HEK293 (cell line): ENCODE measurements at regions not wholly inside any gene's neighbourhood (a gene's known extent, or its start where the extent isn't known, plus 50 kb on each side); places are given as distances from the start of the nearest gene placed in this dataset.

ENCODE experiments used
- CTCF ChIA-PET: fragments of 350-600 bp; formaldehyde crosslinking; extraction: SDS; loops from one replicate; lab custom pipeline; 2021; ENCODE audit warnings: antibody characterized with exemption; lab: Yijun Ruan, JAX
- POLR2A ChIA-PET: fragments of 300-600 bp; formaldehyde crosslinking; extraction: SDS; loops from one replicate; lab custom pipeline; 2020; ENCODE audit warnings: antibody characterized with exemption, inconsistent platforms; lab: Yijun Ruan, JAX
- H3K27ac ChIP-seq: fragments of 200-500 bp; sonication (Bioruptor generic); 2 replicates; pipeline ENCODE4 v1.5.1; 2014; ENCODE audit warnings: low read depth, low read length, control low read depth, inconsistent platforms; ENCODE audit errors: extremely low read depth
- H3K36me3 ChIP-seq, 2 experiments: fragments of 200-500 bp in 1 of 2; sonication (Bioruptor generic) in 1 of 2; 1 replicate in 1 of 2; 2 replicates in 1 of 2; pipeline ENCODE4 v1.5.1; 2014 to 2017; ENCODE audit warnings: inconsistent platforms in 2 of 2, low read length in 2 of 2; ENCODE audit not compliant: control insufficient read depth in 2 of 2, insufficient read depth in 1 of 2
- H3K4me1 ChIP-seq: fragments of 200-500 bp; sonication (Bioruptor generic); 2 replicates; pipeline ENCODE4 v1.5.1; 2014; ENCODE audit warnings: mild to moderate bottlenecking, low read length, inconsistent platforms; ENCODE audit not compliant: control insufficient read depth, insufficient read depth
- H3K4me3 ChIP-seq: 2 replicates; pipeline ENCODE4 v1.5.1; 2011; ENCODE audit warnings: low read depth, mild to moderate bottlenecking, control low read depth, low read length, moderate library complexity
- H3K9me3 ChIP-seq: fragments of 200-500 bp; sonication (Bioruptor generic); 2 replicates; pipeline ENCODE4 v1.5.1; 2014; ENCODE audit warnings: low read depth, low read length, inconsistent platforms; ENCODE audit not compliant: control insufficient read depth, insufficient read depth
- GLIS1 ChIP-seq: fragments of 450-650 bp; formaldehyde crosslinking; IDR thresholded peaks from 2 replicates; pipeline ENCODE4 v1.5.1; 2016; ENCODE audit warnings: missing biosample characterization, missing genetic modification characterization
- KLF1 ChIP-seq: fragments of 450-650 bp; formaldehyde crosslinking; IDR thresholded peaks from 2 replicates; pipeline ENCODE4 v1.5.1; 2016; ENCODE audit warnings: missing biosample characterization, missing genetic modification characterization
- WT1 ChIP-seq: fragments of 450-650 bp; formaldehyde crosslinking; IDR thresholded peaks from 2 replicates; pipeline ENCODE4 v1.5.1; 2016; ENCODE audit warnings: missing biosample characterization, missing genetic modification characterization
- ZBTB10 ChIP-seq: fragments of 450-650 bp; formaldehyde crosslinking; IDR thresholded peaks from 2 replicates; pipeline ENCODE4 v1.5.1; 2016; ENCODE audit warnings: missing biosample characterization, missing genetic modification characterization
- ZBTB44 ChIP-seq: fragments of 450-650 bp; IDR thresholded peaks from 2 replicates; pipeline ENCODE4 v1.5.1; 2018; ENCODE audit warnings: missing biosample characterization, mild to moderate bottlenecking, missing genetic modification characterization
- ZBTB49 ChIP-seq: fragments of 450-650 bp; formaldehyde crosslinking; IDR thresholded peaks from 2 replicates; pipeline ENCODE4 v1.5.1; 2016; ENCODE audit warnings: missing biosample characterization, missing genetic modification characterization, low read depth
- ZNF140 ChIP-seq: fragments of 450-650 bp; formaldehyde crosslinking; IDR thresholded peaks from 2 replicates; pipeline ENCODE4 v1.5.1; 2016; ENCODE audit warnings: missing biosample characterization, missing genetic modification characterization
- ZNF157 ChIP-seq: fragments of 450-650 bp; formaldehyde crosslinking; IDR thresholded peaks from 2 replicates; pipeline ENCODE4 v1.5.1; 2016; ENCODE audit warnings: missing biosample characterization, missing genetic modification characterization
- ZNF16 ChIP-seq: fragments of 450-650 bp; formaldehyde crosslinking; IDR thresholded peaks from 2 replicates; pipeline ENCODE4 v1.5.1; 2016; ENCODE audit warnings: low read depth, missing biosample characterization, missing genetic modification characterization
- ZNF174 ChIP-seq: fragments of 450-650 bp; formaldehyde crosslinking; IDR thresholded peaks from 2 replicates; pipeline ENCODE4 v1.5.0; 2017; ENCODE audit warnings: missing biosample characterization, mild to moderate bottlenecking, missing genetic modification characterization
- ZNF221 ChIP-seq: fragments of 450-650 bp; formaldehyde crosslinking; IDR thresholded peaks from 2 replicates; pipeline ENCODE4 v1.5.1; 2017; ENCODE audit warnings: missing biosample characterization, missing genetic modification characterization, borderline replicate concordance
- ZNF239 ChIP-seq: fragments of 450-650 bp; formaldehyde crosslinking; IDR thresholded peaks from 2 replicates; pipeline ENCODE4 v1.5.1; 2016; ENCODE audit warnings: missing biosample characterization, missing genetic modification characterization
- ZNF248 ChIP-seq: fragments of 450-650 bp; formaldehyde crosslinking; IDR thresholded peaks from 2 replicates; pipeline ENCODE4 v1.5.1; 2017; ENCODE audit warnings: missing biosample characterization, missing genetic modification characterization
- ZNF324 ChIP-seq: fragments of 450-650 bp; formaldehyde crosslinking; IDR thresholded peaks from 2 replicates; pipeline ENCODE4 v1.5.1; 2016; ENCODE audit warnings: missing biosample characterization, missing genetic modification characterization
- ZNF341 ChIP-seq: fragments of 450-650 bp; formaldehyde crosslinking; IDR thresholded peaks from 2 replicates; pipeline ENCODE4; 2016; ENCODE audit warnings: low read depth, missing biosample characterization, missing genetic modification characterization
- ZNF362 ChIP-seq: fragments of 450-650 bp; formaldehyde crosslinking; IDR thresholded peaks from 2 replicates; pipeline ENCODE4 v1.5.1; 2016; ENCODE audit warnings: missing biosample characterization, missing genetic modification characterization
- ZNF426 ChIP-seq: fragments of 450-650 bp; formaldehyde crosslinking; IDR thresholded peaks from 2 replicates; pipeline ENCODE4 v1.5.1; 2017; ENCODE audit warnings: missing biosample characterization, missing genetic modification characterization, mild to moderate bottlenecking, inconsistent platforms, moderate library complexity
- ZNF501 ChIP-seq: fragments of 450-650 bp; formaldehyde crosslinking; IDR thresholded peaks from 2 replicates; pipeline ENCODE4 v1.5.1; 2016; ENCODE audit warnings: missing biosample characterization, missing genetic modification characterization
- ZNF549 ChIP-seq: fragments of 450-650 bp; IDR thresholded peaks from 2 replicates; pipeline ENCODE4 v1.5.1; 2018; ENCODE audit warnings: missing biosample characterization, missing genetic modification characterization, mild to moderate bottlenecking, inconsistent platforms, moderate library complexity
- ZNF571 ChIP-seq: fragments of 450-650 bp; formaldehyde crosslinking; IDR thresholded peaks from 2 replicates; pipeline ENCODE4 v1.5.0; 2017; ENCODE audit warnings: missing biosample characterization, missing genetic modification characterization
- ZNF596 ChIP-seq: fragments of 450-650 bp; IDR thresholded peaks from 2 replicates; pipeline ENCODE4 v1.5.0; 2018; ENCODE audit warnings: missing biosample characterization, mild to moderate bottlenecking, missing genetic modification characterization, moderate library complexity
- ZNF624 ChIP-seq: fragments of 450-650 bp; formaldehyde crosslinking; IDR thresholded peaks from 2 replicates; pipeline ENCODE4 v1.5.1; 2017; ENCODE audit warnings: missing biosample characterization, missing genetic modification characterization
- ZNF660 ChIP-seq: fragments of 450-650 bp; IDR thresholded peaks from 2 replicates; pipeline ENCODE4 v1.5.1; 2018; ENCODE audit warnings: missing biosample characterization, mild to moderate bottlenecking, missing genetic modification characterization
- ZNF776 ChIP-seq: fragments of 450-650 bp; formaldehyde crosslinking; IDR thresholded peaks from 2 replicates; pipeline ENCODE4 v1.5.0; 2017; ENCODE audit warnings: missing biosample characterization, missing genetic modification characterization, borderline replicate concordance
- ZNF777 ChIP-seq: fragments of 450-650 bp; formaldehyde crosslinking; IDR thresholded peaks from 2 replicates; pipeline ENCODE4 v1.5.1; 2017; ENCODE audit warnings: missing biosample characterization, missing genetic modification characterization, borderline replicate concordance
- ZNF791 ChIP-seq: fragments of 450-650 bp; formaldehyde crosslinking; IDR thresholded peaks from 2 replicates; pipeline ENCODE4 v1.5.1; 2016; ENCODE audit warnings: missing biosample characterization, missing genetic modification characterization

- no peak for TF ChIP-seq WT1 (tag by site-specific recombination)
- TF ChIP-seq ZNF140 (tag by site-specific recombination), result no peak
Observed at GRCh38 chr21:16192902-16193301, 463.1 kb downstream of the USP25 start (continued).

GRCh38 chr21:16193496-16194094, 463.8 kb downstream of the USP25 start:
- ChIA-PET POLR2A (interaction anchor here (0.6 to 1.2 kb wide), 3 partner anchors 18 to 137 kb away, joined by 3 to 4 read pairs (median 3); no protein-coding TSS in a partner anchor), CTCF (interaction anchor here (0.5 to 1.2 kb wide), 8 partner anchors 39 to 1484 kb away, joined by 3 to 7 read pairs (median 4); no protein-coding TSS in a partner anchor)
- no peak for TF ChIP-seq ZNF571
- no peak for TF ChIP-seq ZNF791
- no peak for TF ChIP-seq ZBTB49
- 0 out of 2 replicates have a peak, but pooled peaks have one; percentile 41 for TF ChIP-seq ZNF239
- no peak for TF ChIP-seq ZNF777 (tag by site-specific recombination)
- peak; percentile 85; the same call in 1 of the 2 replicates for TF ChIP-seq ZNF362
- TF ChIP-seq KLF1 (tag by site-specific recombination), result no peak
- no peak for TF ChIP-seq ZNF501 (tag by site-specific recombination)
- TF ChIP-seq ZNF549 (tag by site-specific recombination), result no peak
- TF ChIP-seq ZNF596 (tag by site-specific recombination), result no peak
- no peak for TF ChIP-seq GLIS1 (tag by site-specific recombination)
- TF ChIP-seq ZNF16, result no peak
- TF ChIP-seq ZNF174 (tag by site-specific recombination), result no peak
- TF ChIP-seq ZNF157 (tag by site-specific recombination), result no peak
- H3K36me3 ChIP-seq, result no peaks in the 10 kb centered on the region
- H3K4me1 ChIP-seq, result peaks cover 14% of the 10 kb centered on the region
- H3K4me3 ChIP-seq, result peak overlapping the region; percentile 32; the same call in 1 of the 2 replicates
- H3K27ac ChIP-seq, result peak overlapping the region; percentile 84
- H3K9me3 ChIP-seq, result peaks cover 3% of the 10 kb centered on the region; the same call in 1 of the 2 replicates

GRCh38 chr21:16194095-16194787, 464.5 kb downstream of the USP25 start:
- Histone ChIP-seq H3K4me1 (peaks cover 14% of the 10 kb centered on the region), H3K9me3 (peaks cover 3% of the 10 kb centered on the region; the same call in 1 of the 2 replicates), H3K4me3 (peak overlapping the region; percentile 33), H3K27ac (peak overlapping the region; percentile 84), H3K36me3 (no peaks in the 10 kb centered on the region)
- POLR2A ChIA-PET, result interaction anchor here (1.0 to 1.2 kb wide), 2 partner anchors 17 to 136 kb away, joined by 3 to 4 read pairs; no protein-coding TSS in a partner anchor
- CTCF ChIA-PET, result interaction anchor here (0.6 to 1.2 kb wide), 6 partner anchors 40 to 1484 kb away, joined by 3 to 7 read pairs (median 4); no protein-coding TSS in a partner anchor
- no peak for TF ChIP-seq ZNF624 (tag by site-specific recombination)
- TF ChIP-seq ZNF324 (tag by site-specific recombination), result 0 out of 2 replicates have a peak, but pooled peaks have one; percentile 50
- no peak for TF ChIP-seq ZNF221 (tag by site-specific recombination)
- TF ChIP-seq ZBTB10 (tag by site-specific recombination), result no peak
- 0 out of 2 replicates have a peak, but pooled peaks have one; percentile 25 for TF ChIP-seq ZNF660 (tag by site-specific recombination)
- TF ChIP-seq ZNF776, result no peak
- no peak for TF ChIP-seq ZNF248
- TF ChIP-seq ZNF426 (tag by site-specific recombination), result no peak
- TF ChIP-seq ZNF341 (tag by site-specific recombination), result no peak
- TF ChIP-seq ZBTB44, result no peak; the same call in 1 of the 2 replicates
